ENCODE measurements at regions not wholly inside any gene's neighbourhood (a gene's known extent, or its start where the extent isn't known, plus 50 kb on each side); places are given as distances from the start of the nearest gene placed in this dataset.

GRCh38 chr18:39441648-39442047, 1876.0 kb upstream of the CELF4 start:
- intact Hi-C loops (cut with DNase I), result no loop called here
- no peak for DNase-seq (ENCODE audit: low spot score)
- ATAC-seq, result no peak

DNA sequence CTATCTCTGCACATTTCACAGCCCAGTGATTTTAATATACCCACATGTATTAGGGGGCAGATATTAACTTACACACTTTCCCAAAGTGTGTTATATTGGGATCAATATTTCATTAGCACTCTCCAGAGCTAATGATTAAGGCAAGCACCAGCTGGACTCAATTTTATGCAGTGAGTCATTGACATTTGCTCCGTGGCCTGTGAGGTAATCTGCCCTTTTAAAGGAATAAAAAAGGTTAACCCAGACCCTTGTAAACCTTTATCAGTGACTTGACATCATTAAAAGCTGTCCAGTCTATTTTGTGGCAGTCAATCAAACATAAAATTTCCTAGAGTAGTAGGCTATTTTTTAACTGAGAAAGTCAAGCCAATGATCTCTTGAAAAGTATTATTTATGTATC, 1870.4 kb upstream of the CELF4 start:
- ATAC-seq, result no peak
- no peak for DNase-seq (ENCODE audit: low spot score)
- intact Hi-C loops (cut with DNase I), result no loop called here

DNA sequence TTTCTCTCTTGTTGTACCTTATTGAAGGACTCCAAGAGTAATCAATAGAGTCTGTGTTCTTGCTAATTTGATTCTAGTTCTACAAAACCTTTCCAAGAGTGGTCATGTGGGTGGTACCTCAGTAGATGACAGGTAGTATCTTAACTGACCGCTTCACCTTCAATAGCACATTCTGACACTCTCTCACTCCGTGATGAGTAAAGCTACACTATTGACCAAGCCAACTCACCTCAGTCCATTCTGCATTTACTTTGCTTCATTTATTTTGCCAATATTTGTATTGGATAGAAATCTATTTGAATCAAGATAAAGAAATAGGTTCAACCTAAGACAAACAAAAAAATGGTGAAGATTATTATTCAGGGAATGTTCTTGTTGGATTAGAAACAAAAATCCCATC, 1869.6 kb upstream of the CELF4 start:
- no peak for ATAC-seq
- DNase-seq (ENCODE audit: low spot score), result no peak
- intact Hi-C loops (cut with DNase I), result no loop called here

DNA sequence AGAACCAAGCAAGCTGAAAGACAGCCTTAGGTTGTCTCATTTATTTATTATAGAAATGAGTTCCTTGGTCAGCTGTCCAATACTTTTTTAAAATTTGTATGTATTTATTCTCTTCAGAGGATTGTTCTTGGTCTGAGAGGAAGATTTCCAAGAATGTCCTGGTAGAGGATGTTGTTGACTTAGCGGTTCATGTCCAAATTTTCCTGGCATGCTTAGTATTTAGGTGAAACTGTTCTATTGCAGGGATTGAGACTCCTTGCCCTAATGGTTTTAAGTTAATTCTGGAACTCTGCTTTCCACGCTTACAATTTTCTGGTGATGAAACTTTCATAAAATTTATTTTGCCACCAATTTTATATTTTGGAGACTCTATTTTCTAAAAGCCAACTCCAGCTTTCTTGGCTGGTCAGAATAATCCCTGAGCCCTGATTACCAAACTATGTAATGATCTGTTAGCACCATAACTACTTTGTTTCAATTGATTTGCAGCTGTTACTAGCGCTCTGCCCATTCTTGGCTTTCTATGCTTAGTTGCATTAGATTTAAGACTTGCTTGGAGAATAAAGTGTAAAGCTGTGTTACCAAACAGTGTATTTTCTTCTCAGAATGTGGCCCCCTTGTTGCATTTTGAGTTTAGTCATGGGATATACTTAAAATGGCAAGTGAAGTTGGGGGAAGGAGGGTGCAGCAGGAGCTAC, 1868.8 kb upstream of the CELF4 start:
- DNase-seq (ENCODE audit: low spot score) (no peak), ATAC-seq (peak; percentile 89)
- intact Hi-C loops (cut with DNase I), result no loop called here

DNA sequence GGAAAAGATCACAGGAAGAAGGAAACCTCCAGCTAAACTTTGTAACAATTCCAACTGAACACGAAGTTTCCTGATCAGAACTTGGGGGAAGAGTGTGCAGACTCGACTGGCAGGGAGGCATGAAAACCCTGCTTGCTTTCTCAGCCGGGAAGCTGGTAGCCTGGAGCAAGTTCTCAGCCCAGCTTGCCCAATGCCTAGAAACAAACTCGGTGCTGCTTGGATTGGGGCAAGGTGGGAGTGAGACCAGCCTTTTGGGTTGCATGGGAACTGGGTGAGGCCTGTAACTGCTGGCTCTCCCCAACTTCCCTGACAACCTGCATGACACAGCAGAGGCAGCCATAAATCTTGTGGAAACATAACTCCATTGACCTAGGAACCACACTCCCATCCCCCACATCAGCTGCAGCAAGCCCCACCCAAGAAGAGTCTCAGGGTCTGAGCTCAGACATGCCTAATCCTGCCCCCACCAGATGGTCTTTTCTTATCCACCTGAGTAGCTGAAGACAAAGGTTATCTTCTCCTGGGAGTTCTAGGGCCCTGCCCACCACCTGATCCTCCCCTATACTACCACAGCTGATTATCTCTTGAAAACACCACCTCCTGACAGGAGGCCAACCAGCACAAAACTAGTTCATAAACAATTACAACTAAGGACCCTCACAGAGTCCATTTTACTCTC, 1859.7 kb upstream of the CELF4 start:
- ATAC-seq, result no peak
- no peak for DNase-seq (ENCODE audit: low spot score)
- intact Hi-C loops (cut with DNase I), result no loop called here

DNA sequence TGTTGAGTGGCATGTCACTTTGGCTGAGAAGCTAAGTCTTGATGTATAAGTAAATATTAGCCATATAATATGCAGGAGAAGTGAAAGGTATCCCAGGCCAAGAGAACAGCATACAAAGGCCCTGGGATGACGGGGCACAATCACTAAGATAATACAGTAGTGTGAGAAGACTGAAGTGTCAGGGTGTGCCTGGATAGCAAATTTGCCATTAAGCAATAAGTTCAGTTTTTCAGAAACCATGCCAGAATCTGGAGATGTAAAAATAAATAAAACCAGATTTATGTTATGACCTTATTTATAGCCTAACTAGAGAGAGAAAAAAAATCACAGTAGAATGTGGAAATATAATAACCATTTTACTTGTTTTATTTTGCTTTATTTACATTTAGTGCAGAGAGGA, 1858.7 kb upstream of the CELF4 start:
- intact Hi-C loops (cut with DNase I), result no loop called here
- ATAC-seq (no peak), DNase-seq (ENCODE audit: low spot score) (no peak)

GRCh38 chr18:39421276-39421675, 1855.7 kb upstream of the CELF4 start:
- intact Hi-C loops (cut with DNase I), result no loop called here
- ATAC-seq (peak; percentile 64), DNase-seq (ENCODE audit: low spot score) (no peak)

DNA sequence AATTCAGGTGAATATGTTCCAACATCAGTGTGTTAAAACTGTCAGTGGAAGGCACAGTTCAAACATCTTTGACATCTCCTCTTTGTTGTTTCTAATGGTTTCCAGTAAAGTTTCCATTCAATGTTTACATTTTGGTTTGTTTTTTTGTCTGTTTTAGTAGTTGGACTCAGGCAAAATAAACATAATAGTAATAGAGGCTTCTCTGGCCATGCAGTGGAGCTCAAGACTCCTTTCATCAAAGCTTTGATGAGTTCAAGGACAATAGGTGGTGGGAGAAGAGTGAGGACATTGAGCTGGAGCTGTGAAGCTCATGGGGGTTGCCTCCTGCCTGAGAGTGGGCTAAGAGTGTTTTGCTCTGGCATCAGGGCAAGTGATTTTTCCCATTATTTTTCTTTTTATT, 1853.7 kb upstream of the CELF4 start:
- intact Hi-C loops (cut with DNase I), result no loop called here
- ATAC-seq, result no peak

GRCh38 chr18:39415471-39415870, 1849.9 kb upstream of the CELF4 start:
- intact Hi-C loops (cut with DNase I), result no loop called here
- no peak for ATAC-seq
- DNase-seq (ENCODE audit: low spot score), result no peak

More for the DNA sequence above, 1853.7 kb upstream of the CELF4 start:
- DNase-seq (ENCODE audit: low spot score), result no peak

DNA sequence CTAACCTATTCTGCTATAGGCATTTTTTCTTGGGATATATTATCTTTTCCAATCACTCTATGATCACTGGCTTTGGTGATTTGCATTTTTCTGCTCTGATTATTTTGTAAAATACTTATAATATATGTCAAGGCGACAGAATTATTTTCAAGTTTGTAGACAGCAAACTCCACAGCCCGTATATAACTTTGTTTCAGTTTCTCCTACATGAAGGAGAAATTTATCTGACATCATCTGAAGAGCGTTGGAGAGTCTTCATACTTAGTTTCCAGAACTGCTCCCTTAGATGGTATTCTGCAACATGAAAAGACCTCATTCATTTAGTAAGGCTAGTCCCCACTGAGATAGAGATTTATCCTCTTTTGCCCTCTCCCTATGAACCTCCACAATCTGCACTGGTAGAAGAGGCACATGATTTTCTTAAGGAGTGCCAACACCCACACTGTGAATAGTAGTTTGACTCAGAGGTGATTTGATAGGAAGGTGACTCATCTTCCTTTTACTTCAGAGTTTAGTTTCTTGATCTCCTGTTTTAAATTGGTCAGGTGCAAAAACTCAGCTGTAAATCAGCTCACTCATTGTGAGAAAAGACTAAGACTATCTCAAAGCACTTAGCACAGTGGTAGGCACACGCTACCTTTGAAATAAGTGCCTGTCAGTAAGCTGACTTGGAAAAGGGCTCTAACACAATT, 1848.6 kb upstream of the CELF4 start:
- DNase-seq (ENCODE audit: low spot score), result no peak
- intact Hi-C loops (cut with DNase I), result no loop called here
- ATAC-seq, result no peak

GRCh38 chr18:39406941-39407340, 1841.3 kb upstream of the CELF4 start:
- DNase-seq (ENCODE audit: low spot score) (no peak), ATAC-seq (no peak)
- intact Hi-C loops (cut with DNase I), result no loop called here

DNA sequence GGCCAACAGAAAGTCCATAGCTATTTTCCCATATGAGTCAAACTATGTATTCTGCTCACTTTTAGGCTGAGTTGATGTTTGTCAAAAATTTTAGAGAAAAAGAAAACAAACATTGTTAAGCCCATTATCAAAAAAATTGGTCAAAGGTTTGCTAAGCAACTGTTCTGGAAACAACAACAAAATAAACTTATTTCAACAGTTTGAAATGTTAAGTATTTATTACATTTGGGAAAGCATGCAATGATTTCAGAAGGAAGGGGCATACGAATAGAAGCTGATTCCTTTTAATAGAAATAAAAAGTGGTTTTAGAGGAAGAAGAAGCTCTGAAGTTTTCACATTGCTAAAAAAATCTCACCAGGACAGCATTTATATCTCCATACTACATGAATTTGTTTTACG, 1837.5 kb upstream of the CELF4 start:
- intact Hi-C loops (cut with DNase I), result no loop called here
- no peak for DNase-seq (ENCODE audit: low spot score)
- ATAC-seq, result no peak

- intact Hi-C loops (cut with DNase I), result no loop called here
- ATAC-seq (no peak), DNase-seq (ENCODE audit: low spot score) (no peak)
These were observed 1834.1 kb upstream of the CELF4 start for GRCh38 chr18:39399662-39400061.

DNA sequence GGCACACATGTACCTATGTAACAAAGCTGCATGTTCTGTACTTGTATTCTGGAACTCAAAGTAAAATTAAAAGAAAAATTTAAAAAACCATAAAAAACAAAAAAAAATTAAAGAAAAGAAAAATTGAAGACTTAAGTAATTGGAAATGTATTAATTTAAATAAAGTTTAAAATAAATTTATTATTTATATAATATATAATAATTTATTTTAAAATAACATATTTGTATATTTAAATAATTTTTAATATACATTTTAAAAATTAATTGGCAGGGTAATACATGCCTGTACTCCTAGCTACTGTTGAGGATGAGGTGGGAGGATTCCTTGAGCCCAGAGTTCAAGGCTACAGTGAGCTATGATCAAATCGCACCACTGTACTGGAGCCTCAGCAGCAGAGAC, 1830.6 kb upstream of the CELF4 start:
- ATAC-seq (no peak), DNase-seq (ENCODE audit: low spot score) (no peak)
- intact Hi-C loops (cut with DNase I), result no loop called here

- ATAC-seq (no peak), DNase-seq (ENCODE audit: low spot score) (no peak)
- intact Hi-C loops (cut with DNase I), result no loop called here
These were observed 1824.3 kb upstream of the CELF4 start for GRCh38 chr18:39389800-39390379.

- no peak for DNase-seq (ENCODE audit: low spot score)
- intact Hi-C loops (cut with DNase I), result no loop called here
- no peak for ATAC-seq
These were observed 1815.3 kb upstream of the CELF4 start for GRCh38 chr18:39380866-39381265.

DNA sequence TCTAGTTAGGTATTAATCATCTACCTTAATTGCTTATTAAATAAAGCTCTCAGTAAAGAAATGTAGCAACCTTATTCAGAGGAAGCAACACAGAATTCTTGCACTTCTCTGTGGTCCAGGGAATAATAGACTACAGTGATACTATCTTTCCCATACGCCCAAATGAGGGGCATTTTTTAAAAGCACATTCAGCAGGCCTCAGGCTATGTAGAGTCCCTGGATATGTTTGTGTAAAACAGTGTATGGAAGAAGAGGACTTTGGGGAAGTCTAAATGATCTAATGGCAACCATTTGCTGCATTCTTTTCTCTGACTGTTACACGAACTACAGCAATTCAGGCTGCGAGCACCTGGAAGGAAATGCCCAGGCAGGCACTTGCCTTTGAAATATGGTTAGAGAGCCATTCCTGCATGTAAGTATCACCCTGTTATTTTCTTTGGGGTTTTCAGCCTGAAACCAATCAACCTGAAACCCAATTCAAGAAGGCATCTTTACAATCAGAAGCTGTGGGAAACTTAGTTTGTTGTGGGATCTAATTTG, 1814.7 kb upstream of the CELF4 start:
- intact Hi-C loops (cut with DNase I), result no loop called here
- DNase-seq (ENCODE audit: low spot score), result no peak
- ATAC-seq, result no peak

- intact Hi-C loops (cut with DNase I), result no loop called here
- DNase-seq (ENCODE audit: low spot score) (no peak), ATAC-seq (no peak)
These were observed 1809.5 kb upstream of the CELF4 start for GRCh38 chr18:39375066-39375465.

- intact Hi-C loops (cut with DNase I), result no loop called here
- ATAC-seq, result no peak
- no peak for DNase-seq (ENCODE audit: low spot score)
These were observed 1806.4 kb upstream of the CELF4 start for GRCh38 chr18:39371996-39372395.

DNA sequence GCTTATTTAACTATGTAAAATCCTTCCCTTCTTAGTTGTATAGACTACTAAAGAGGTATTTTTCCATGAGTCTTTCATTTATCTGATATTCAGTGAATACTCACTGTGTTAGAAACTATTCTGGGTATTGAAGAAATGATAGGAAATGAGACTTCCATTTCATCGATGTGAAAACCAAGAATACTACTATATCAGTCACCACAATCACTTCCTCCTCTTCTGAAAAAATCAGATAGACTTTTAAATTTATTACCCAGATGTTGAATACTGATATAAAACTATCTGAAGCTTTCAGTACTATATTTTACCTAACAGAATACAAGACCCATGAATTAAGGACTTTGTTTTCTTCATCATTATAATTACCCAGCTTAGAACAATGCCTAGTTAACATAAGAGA, 1801.1 kb upstream of the CELF4 start:
- DNase-seq (ENCODE audit: low spot score), result no peak
- intact Hi-C loops (cut with DNase I), result no loop called here
- ATAC-seq, result no peak
